ENCODE measurements at regions not wholly inside any gene's neighbourhood (a gene's known extent, or its start where the extent isn't known, plus 50 kb on each side); places are given as distances from the start of the nearest gene placed in this dataset.

GRCh38 chr15:39376371-39376909 is 204.4 kb upstream of the THBS1 start (continued):
- TF ChIP-seq ARNTL (CRISPR knock-in tag; IDR thresholded peaks at IDR 0.05; ENCODE audit: borderline replicate concordance, low read depth) (no peak), SNAI2 (CRISPR knock-in tag; IDR thresholded peaks at IDR 0.05) (no peak), ZNF565 (CRISPR knock-in tag; conservative IDR thresholded peaks at IDR 0.05; ENCODE audit: low read depth) (no peak), POU6F1 (CRISPR knock-in tag; IDR thresholded peaks at IDR 0.05; ENCODE audit: borderline replicate concordance, low read depth) (no peak), RARB (CRISPR knock-in tag; IDR thresholded peaks at IDR 0.05) (no peak), OSR1 (CRISPR knock-in tag; IDR thresholded peaks at IDR 0.05) (no peak), TOX (CRISPR knock-in tag; IDR thresholded peaks at IDR 0.05; ENCODE audit: borderline replicate concordance) (no peak)

GRCh38 chr15:39381517-39381916 is 199.4 kb upstream of the THBS1 start:
- TF ChIP-seq ZNF565 (CRISPR knock-in tag; conservative IDR thresholded peaks at IDR 0.05; ENCODE audit: low read depth), result no peak
- TF ChIP-seq CREB5 (CRISPR knock-in tag; IDR thresholded peaks at IDR 0.05; ENCODE audit: low read depth), result no peak
- no peak for TF ChIP-seq ZFP3 (CRISPR knock-in tag; IDR thresholded peaks at IDR 0.05)
- no peak for TF ChIP-seq ZNF70 (CRISPR knock-in tag; IDR thresholded peaks at IDR 0.05)
- TF ChIP-seq OSR1 (CRISPR knock-in tag; IDR thresholded peaks at IDR 0.05), result no peak
- no peak for ATAC-seq

- TF ChIP-seq BACH2 (CRISPR knock-in tag; IDR thresholded peaks at IDR 0.05; ENCODE audit: borderline replicate concordance) (no peak), ZC3H10 (CRISPR knock-in tag; IDR thresholded peaks at IDR 0.05) (no peak), ISL1 (CRISPR knock-in tag; IDR thresholded peaks at IDR 0.05) (no peak), GLIS3 (CRISPR knock-in tag; IDR thresholded peaks at IDR 0.05) (no peak), ESRRG (CRISPR knock-in tag; IDR thresholded peaks at IDR 0.05) (no peak), PPARA (CRISPR knock-in tag; IDR thresholded peaks at IDR 0.05; ENCODE audit: borderline replicate concordance) (no peak), TOX (CRISPR knock-in tag; IDR thresholded peaks at IDR 0.05; ENCODE audit: borderline replicate concordance) (no peak), ZNF70 (CRISPR knock-in tag; IDR thresholded peaks at IDR 0.05) (no peak), ZFP30 (CRISPR knock-in tag; IDR thresholded peaks at IDR 0.05) (no peak), ZNF8 (CRISPR knock-in tag; IDR thresholded peaks at IDR 0.05) (no peak), ARNTL (CRISPR knock-in tag; IDR thresholded peaks at IDR 0.05; ENCODE audit: borderline replicate concordance, low read depth) (no peak)
- ATAC-seq, result no peak
These were observed 192.8 kb upstream of the THBS1 start for GRCh38 chr15:39388118-39388517.

- no peak for ATAC-seq
- TF ChIP-seq TCF4 (CRISPR knock-in tag; IDR thresholded peaks at IDR 0.05; ENCODE audit: borderline replicate concordance), result 0 out of 2 replicates have a peak, but pooled peaks have one; percentile 12
- TF ChIP-seq GLIS3 (CRISPR knock-in tag; IDR thresholded peaks at IDR 0.05), result no peak
- peak; percentile 49; the same call in 1 of the 2 replicates for TF ChIP-seq ISL1 (CRISPR knock-in tag; IDR thresholded peaks at IDR 0.05)
These were observed 189.6 kb upstream of the THBS1 start for GRCh38 chr15:39391230-39391629.

- peak; percentile 50; the same call in 2 of the 3 replicates for ATAC-seq
- peak; percentile 64; the same call in 1 of the 2 replicates for TF ChIP-seq TSHZ2 (CRISPR knock-in tag; IDR thresholded peaks at IDR 0.05)
- TF ChIP-seq CSRNP3 (CRISPR knock-in tag; IDR thresholded peaks at IDR 0.05), result no peak
- TF ChIP-seq OSR1 (CRISPR knock-in tag; IDR thresholded peaks at IDR 0.05), result no peak
- no peak for TF ChIP-seq PATZ1 (CRISPR knock-in tag; IDR thresholded peaks at IDR 0.05; ENCODE audit: borderline replicate concordance)
- TF ChIP-seq CREB5 (CRISPR knock-in tag; IDR thresholded peaks at IDR 0.05; ENCODE audit: low read depth), result 0 out of 2 replicates have a peak, but pooled peaks have one; percentile 55
- TF ChIP-seq POU6F1 (CRISPR knock-in tag; IDR thresholded peaks at IDR 0.05; ENCODE audit: borderline replicate concordance, low read depth), result no peak
- TF ChIP-seq ZFP30 (CRISPR knock-in tag; IDR thresholded peaks at IDR 0.05), result no peak
These were observed 188.3 kb upstream of the THBS1 start for GRCh38 chr15:39392469-39393047.
